Lung (tissue), 11 donors: ENCODE measurements at regions not wholly inside any gene's neighbourhood (a gene's known extent, or its start where the extent isn't known, plus 50 kb on each side); places are given as distances from the start of the nearest gene placed in this dataset.
"Not testable (repeated sequence)": the region's sequence is repeated elsewhere in the genome, so short reads cannot be mapped to it uniquely, and the experiment has no call there.

Experiments used
- ATAC-seq: fragments of 200-7000 bp; cut with Tn5 transposase; one replicate; pipeline ENCODE4 v1.9.1; 2020; ENCODE audit warnings: moderate number of reproducible peaks; ENCODE audit not compliant: insufficient read depth, low FRiP score
- DNase-seq, 3 donors: peaks; one replicate each; pipeline ENCODE4 v3.0.0-alpha.2; 2013 to 2017
- H3K27ac ChIP-seq, 2 donors: one replicate each; pipeline ENCODE4 v1.5.1; 2013; ENCODE audit warnings: mild to moderate bottlenecking in 2 of 2, moderate library complexity in 2 of 2, control low read depth in 1 of 2, inconsistent platforms in 1 of 2, low read depth in 1 of 2, low read length in 1 of 2
- H3K27me3 ChIP-seq, 3 donors: one replicate each; pipeline ENCODE4 v1.5.1; 2013; ENCODE audit warnings: low read length in 2 of 3; ENCODE audit not compliant: control insufficient read depth in 3 of 3, insufficient read depth in 3 of 3
- H3K36me3 ChIP-seq, 4 donors: one replicate each; pipeline ENCODE4 v1.5.1; 2013; ENCODE audit warnings: low read length in 4 of 4, mild to moderate bottlenecking in 1 of 4, moderate library complexity in 1 of 4; ENCODE audit not compliant: control insufficient read depth in 4 of 4, insufficient read depth in 4 of 4
- H3K4me1 ChIP-seq, 5 donors: one replicate each; pipeline ENCODE4 v1.5.1; 2013; ENCODE audit warnings: low read length in 5 of 5, mild to moderate bottlenecking in 2 of 5, moderate library complexity in 1 of 5; ENCODE audit not compliant: control insufficient read depth in 5 of 5, insufficient read depth in 5 of 5
- H3K4me3 ChIP-seq: one replicate; pipeline ENCODE4 v1.5.1; 2013; ENCODE audit warnings: mild to moderate bottlenecking, control low read depth, moderate library complexity
- H3K9ac ChIP-seq, 2 donors: one replicate each; pipeline ENCODE4 v1.5.1; 2013; ENCODE audit warnings: low read length in 2 of 2, control low read depth in 1 of 2; ENCODE audit not compliant: insufficient read depth in 1 of 2
- H3K9me3 ChIP-seq, 4 donors: one replicate each; pipeline ENCODE4 v1.5.1; 2013; ENCODE audit warnings: low read length in 3 of 4, mild to moderate bottlenecking in 1 of 4, moderate library complexity in 1 of 4; ENCODE audit not compliant: control insufficient read depth in 4 of 4, insufficient read depth in 3 of 4
- WGBS, 2 donors: extraction: QIAGEN DNeasy Blood & Tissue Kit; methylation state at CpG; one replicate each; pipeline ENCODE4 v1.1.7; 2013; 5-methylcytosine and 5-hydroxymethylcytosine counted together
- TF ChIP-seq, protein P1 (sequence below): IDR thresholded peaks from 2 replicates; pipeline ENCODE4 v1.5.1; 2012; ENCODE audit warnings: mild to moderate bottlenecking; ENCODE audit errors: control extremely low read depth, extremely low read depth
- donor health status: control.
- donor health status: control.
- donor health status: Bipolar disorder and iron deficiency.
- donor health status: healthy.
- donor health status: DM: yes; HTN: yes; CAD: no.

DNA sequence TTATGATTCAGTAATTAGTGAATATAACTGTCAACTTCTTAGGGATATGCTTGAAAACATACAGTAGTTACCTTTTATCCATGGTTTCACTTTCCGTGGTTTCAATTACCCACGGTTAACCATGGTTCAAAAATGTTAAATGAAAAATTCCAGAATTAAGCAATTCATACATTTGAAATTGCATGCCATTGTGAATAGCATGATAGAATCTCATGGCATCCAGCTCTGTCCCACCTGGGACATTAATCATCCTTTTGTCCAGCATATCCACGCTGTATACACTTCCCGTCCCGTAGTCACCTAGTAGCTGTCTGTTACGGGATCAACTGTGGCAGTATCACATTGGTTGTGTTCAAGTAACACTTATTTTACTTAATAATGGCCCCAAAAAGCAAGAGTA, 781.7 kb upstream of the CITED2 start:
- H3K9ac ChIP-seq: no peak overlapping the region
- DNase-seq (no peak), ATAC-seq (no peak)
- H3K36me3 ChIP-seq: no peaks in the 10 kb centered on the region
- H3K27me3 ChIP-seq: no peaks in the 10 kb centered on the region
- no peaks in the 10 kb centered on the region for H3K4me1 ChIP-seq
- no peak overlapping the region for H3K27ac ChIP-seq
- H3K9me3 ChIP-seq: no peaks in the 10 kb centered on the region
- TF ChIP-seq, protein P1, sequence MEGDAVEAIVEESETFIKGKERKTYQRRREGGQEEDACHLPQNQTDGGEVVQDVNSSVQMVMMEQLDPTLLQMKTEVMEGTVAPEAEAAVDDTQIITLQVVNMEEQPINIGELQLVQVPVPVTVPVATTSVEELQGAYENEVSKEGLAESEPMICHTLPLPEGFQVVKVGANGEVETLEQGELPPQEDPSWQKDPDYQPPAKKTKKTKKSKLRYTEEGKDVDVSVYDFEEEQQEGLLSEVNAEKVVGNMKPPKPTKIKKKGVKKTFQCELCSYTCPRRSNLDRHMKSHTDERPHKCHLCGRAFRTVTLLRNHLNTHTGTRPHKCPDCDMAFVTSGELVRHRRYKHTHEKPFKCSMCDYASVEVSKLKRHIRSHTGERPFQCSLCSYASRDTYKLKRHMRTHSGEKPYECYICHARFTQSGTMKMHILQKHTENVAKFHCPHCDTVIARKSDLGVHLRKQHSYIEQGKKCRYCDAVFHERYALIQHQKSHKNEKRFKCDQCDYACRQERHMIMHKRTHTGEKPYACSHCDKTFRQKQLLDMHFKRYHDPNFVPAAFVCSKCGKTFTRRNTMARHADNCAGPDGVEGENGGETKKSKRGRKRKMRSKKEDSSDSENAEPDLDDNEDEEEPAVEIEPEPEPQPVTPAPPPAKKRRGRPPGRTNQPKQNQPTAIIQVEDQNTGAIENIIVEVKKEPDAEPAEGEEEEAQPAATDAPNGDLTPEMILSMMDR: no peak
- H3K4me3 ChIP-seq: no peak overlapping the region
- 94 to 95% methylated on average over 6 of the region's 6 CpGs for whole genome bisulfite sequencing, 2 donors

DNA sequence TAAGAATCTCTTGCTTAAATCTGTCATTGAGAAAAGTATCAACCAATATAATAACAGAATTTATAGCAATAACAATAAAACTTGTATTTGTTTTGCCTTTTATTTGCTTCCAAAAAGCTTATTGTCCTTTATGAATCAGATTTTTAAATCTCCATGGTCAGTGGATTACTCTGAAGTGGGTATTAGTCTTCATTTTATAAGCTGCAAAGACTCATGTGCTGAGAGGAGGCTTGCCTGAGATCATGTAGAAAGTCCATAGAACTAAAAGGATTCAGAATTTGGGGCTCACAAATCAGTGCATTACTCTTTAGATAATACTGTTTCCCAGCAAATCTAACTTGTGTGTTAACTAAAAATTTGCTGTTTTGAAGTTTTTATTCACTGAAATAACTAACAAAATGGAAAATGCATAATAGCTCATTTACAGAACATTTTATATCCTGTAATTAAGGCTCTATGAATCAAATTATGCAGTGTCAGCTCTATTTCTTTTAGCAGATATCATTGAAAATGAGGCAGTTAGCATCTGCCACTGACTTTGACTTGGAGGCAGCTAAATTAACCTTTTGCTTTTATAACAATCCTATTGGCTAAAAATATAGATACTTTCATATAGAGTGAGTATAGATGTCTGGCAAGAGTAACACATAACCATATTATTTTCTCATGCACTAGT, 781.1 kb upstream of the CITED2 start:
- H3K4me3 ChIP-seq: no peak overlapping the region
- ATAC-seq (no peak), DNase-seq (no peak)
- H3K36me3 ChIP-seq: no peaks in the 10 kb centered on the region
- TF ChIP-seq, protein P1: no peak
- H3K9me3 ChIP-seq: no peaks in the 10 kb centered on the region
- no peak overlapping the region for H3K27ac ChIP-seq
- no peak overlapping the region for H3K9ac ChIP-seq
- H3K27me3 ChIP-seq: no peaks in the 10 kb centered on the region
- no peaks in the 10 kb centered on the region for H3K4me1 ChIP-seq

DNA sequence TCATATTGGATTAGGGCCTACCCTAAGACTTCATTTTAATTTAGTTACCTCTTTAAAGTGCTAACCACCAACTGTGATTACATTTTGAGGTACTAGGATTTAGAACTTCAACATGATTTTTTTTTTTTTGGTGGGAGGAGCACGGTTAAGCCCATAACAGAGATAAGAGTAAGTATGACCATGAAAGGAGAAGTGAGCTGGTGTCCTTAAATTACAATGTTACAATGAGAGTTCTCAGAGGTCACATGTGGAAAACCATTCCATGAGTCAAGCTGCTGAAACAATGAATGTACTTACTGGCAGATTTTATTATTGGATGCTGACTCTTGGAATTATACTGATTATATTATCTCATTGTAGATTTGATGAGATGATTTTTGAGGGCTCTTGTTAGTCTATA, 779.3 kb upstream of the CITED2 start:
- WGBS, 2 donors: 89 to 90% methylated on average over 1 of the region's 1 CpG
- Histone ChIP-seq H3K9me3 (no peaks in the 10 kb centered on the region), H3K27ac (no peak overlapping the region), H3K4me1 (no peaks in the 10 kb centered on the region), H3K36me3 (no peaks in the 10 kb centered on the region), H3K9ac (no peak overlapping the region), H3K27me3 (no peaks in the 10 kb centered on the region), H3K4me3 (no peak overlapping the region)
- TF ChIP-seq, protein P1: no peak
- DNase-seq (no peak), ATAC-seq (no peak)

DNA sequence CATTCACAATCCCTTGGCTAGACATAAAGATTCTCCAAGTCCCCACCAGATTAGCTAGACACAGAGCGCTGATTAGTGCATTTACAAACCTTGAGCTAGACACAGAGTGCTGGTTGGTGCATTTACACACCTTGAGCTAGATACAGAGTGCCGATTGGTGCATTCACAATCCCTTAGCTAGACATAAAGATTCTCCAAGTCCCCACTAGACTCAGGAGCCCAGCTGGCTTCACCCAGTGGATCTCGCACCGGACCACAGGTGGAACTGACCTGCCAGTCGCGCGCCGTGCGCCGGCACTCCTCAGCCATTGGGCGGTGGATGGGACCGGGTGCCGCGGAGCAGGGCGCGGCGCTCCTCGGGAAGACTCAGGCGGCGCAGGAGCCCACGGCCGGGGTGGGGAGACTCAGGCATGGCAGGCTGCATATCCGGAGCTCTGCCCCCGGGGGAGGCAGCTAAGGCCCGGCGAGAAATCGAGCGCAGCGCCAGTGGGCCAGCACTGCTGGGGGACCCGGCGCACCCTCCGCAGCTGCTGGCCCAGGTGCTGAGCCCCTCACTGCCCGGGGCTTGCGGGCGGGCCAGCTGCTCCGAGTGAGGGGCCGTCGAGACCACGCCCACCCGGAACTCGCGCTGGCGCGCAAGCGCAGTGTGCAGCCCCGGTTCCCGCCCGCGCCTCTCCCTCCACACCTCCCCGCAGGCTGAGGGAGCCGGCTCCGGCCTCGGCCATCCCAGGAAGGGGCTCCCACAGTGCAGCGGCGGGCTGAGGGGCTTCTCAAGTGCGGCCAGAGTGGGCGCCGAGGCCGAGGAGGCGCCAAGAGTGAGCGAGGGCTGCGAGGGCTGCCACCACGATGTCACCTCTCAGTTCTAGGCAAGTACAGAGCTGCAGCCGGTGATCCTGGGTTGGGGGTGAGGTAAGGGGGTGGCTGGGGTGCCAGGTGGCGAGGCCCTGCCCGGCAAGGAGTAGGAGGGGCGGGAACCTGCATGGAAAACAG, 773.7 kb upstream of the CITED2 start:
- not testable (repeated sequence) for H3K9ac ChIP-seq, H3K9me3 ChIP-seq, ATAC-seq, H3K4me1 ChIP-seq, H3K27me3 ChIP-seq, H3K4me3 ChIP-seq, DNase-seq, H3K36me3 ChIP-seq, H3K27ac ChIP-seq
- WGBS, 2 donors: 97 to 98% methylated on average over 62 to 67 of the region's 67 CpGs
